ENCODE measurements at regions not wholly inside any gene's neighbourhood (a gene's known extent, or its start where the extent isn't known, plus 50 kb on each side); places are given as distances from the start of the nearest gene placed in this dataset.
"Not testable (repeated sequence)": the region's sequence is repeated elsewhere in the genome, so short reads cannot be mapped to it uniquely, and the experiment has no call there.

- intact Hi-C loops (cut with micrococcal nuclease); DNase-seq; H3K27me3 ChIP-seq (ENCODE audit: control insufficient read depth in 2 of 2, insufficient read depth in 2 of 2, low read length in 2 of 2); H3K36me3 Mint-ChIP-seq; H3K27ac ChIP-seq (ENCODE audit: low read depth in 1 of 2, low read length in 2 of 2); H3K9me3 ChIP-seq (replicated peaks in 1 of 2; ENCODE audit: control insufficient read depth in 1 of 2, insufficient read depth in 1 of 2, low read length in 2 of 2); H3K79me2 ChIP-seq (ENCODE audit: insufficient read depth, low read length); H4K20me1 ChIP-seq (ENCODE audit: insufficient read depth, low read length); H3K4me1 Mint-ChIP-seq; H3K4me2 ChIP-seq (replicated peaks; ENCODE audit: extremely low read depth, low read length, poor library complexity, severe bottlenecking); H3K36me3 ChIP-seq (replicated peaks in 1 of 2; ENCODE audit: control insufficient read depth in 1 of 2, insufficient read depth in 2 of 2, low read length in 2 of 2); H3K27ac Mint-ChIP-seq; H3K4me3 Mint-ChIP-seq; H3K9ac ChIP-seq (ENCODE audit: insufficient read depth, low read length, poor library complexity, severe bottlenecking); H2AFZ ChIP-seq (ENCODE audit: insufficient read depth, low read depth, low read length, poor library complexity, severe bottlenecking); H3K4me1 ChIP-seq (ENCODE audit: control insufficient read depth in 1 of 2, insufficient read depth in 2 of 2, low read length in 2 of 2); H3K4me3 ChIP-seq (replicated peaks in 1 of 3; ENCODE audit: low read depth in 2 of 3, low read length in 3 of 3); H3K27me3 Mint-ChIP-seq (ENCODE audit: low read depth in 3 of 3): not testable (repeated sequence)
- H3K9me3 Mint-ChIP-seq = peaks cover 0 to 14% (median 5%) of the 10 kb centered on the region in 7 donors
These were observed 2163.5 kb upstream of the DEFB115 start for GRCh38 chr20:29093958-29094357.

DNA sequence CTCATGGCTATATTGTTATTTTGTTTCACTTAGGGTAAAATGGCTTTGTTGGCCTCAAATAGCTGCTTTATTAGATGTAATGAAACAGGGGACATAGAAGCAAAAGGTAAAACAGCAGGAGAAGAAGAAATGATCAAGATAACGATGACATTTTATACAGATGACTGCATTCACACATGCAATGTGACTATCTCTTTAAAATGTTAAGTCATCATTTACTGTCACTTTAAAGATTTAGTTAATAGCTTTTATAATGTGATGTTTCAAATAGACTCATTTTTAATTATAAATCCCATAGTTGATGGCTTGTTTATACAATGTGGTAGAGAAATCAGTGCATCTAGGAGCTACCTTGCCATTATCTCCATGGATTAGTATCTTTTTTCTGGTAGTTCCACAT, 2160.8 kb upstream of the DEFB115 start:
- H3K27me3 ChIP-seq (ENCODE audit: control insufficient read depth in 2 of 2, insufficient read depth in 2 of 2, low read length in 2 of 2); H3K27me3 Mint-ChIP-seq (ENCODE audit: low read depth in 3 of 3); H3K36me3 Mint-ChIP-seq; H3K36me3 ChIP-seq (replicated peaks in 1 of 2; ENCODE audit: control insufficient read depth in 1 of 2, insufficient read depth in 2 of 2, low read length in 2 of 2); H3K27ac Mint-ChIP-seq; H3K4me3 Mint-ChIP-seq; H3K9ac ChIP-seq (ENCODE audit: insufficient read depth, low read length, poor library complexity, severe bottlenecking); H3K27ac ChIP-seq (ENCODE audit: low read depth in 1 of 2, low read length in 2 of 2); intact Hi-C loops (cut with micrococcal nuclease); DNase-seq; H3K9me3 Mint-ChIP-seq; H3K9me3 ChIP-seq (replicated peaks in 1 of 2; ENCODE audit: control insufficient read depth in 1 of 2, insufficient read depth in 1 of 2, low read length in 2 of 2); H3K4me2 ChIP-seq (replicated peaks; ENCODE audit: extremely low read depth, low read length, poor library complexity, severe bottlenecking); H4K20me1 ChIP-seq (ENCODE audit: insufficient read depth, low read length); H3K4me1 Mint-ChIP-seq; H3K79me2 ChIP-seq (ENCODE audit: insufficient read depth, low read length); H3K4me3 ChIP-seq (replicated peaks in 1 of 3; ENCODE audit: low read depth in 2 of 3, low read length in 3 of 3); H2AFZ ChIP-seq (ENCODE audit: insufficient read depth, low read depth, low read length, poor library complexity, severe bottlenecking); H3K4me1 ChIP-seq (ENCODE audit: control insufficient read depth in 1 of 2, insufficient read depth in 2 of 2, low read length in 2 of 2): not testable (repeated sequence)
- WGBS (ENCODE audit: insufficient coverage) = no CpG with 5 or more reads among the region's 1 CpG

DNA sequence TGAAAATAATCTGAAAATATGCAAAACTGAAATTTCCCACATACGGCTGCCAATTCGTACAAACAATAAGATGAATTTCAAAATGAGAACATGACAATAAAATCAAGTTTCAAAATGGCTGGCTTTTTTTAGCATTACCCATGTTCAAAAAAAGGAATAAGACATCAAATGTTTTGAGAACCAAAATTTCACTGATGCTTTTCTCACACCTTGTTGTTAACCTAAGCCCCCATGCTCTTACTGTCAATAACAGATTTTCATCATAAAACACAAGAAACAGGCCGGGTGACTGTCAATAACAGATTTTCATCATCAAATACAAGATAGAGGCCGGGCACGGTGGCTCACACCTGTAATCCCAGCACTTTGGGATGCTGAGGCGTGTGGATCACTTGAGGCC, 2149.6 kb upstream of the DEFB115 start:
- H3K9me3 Mint-ChIP-seq = peaks cover 6 to 38% (median 20%) of the 10 kb centered on the region in 7 donors
- DNase-seq; H3K4me2 ChIP-seq (replicated peaks; ENCODE audit: extremely low read depth, low read length, poor library complexity, severe bottlenecking); H3K27ac Mint-ChIP-seq; H3K27me3 Mint-ChIP-seq (ENCODE audit: low read depth in 3 of 3); H3K4me3 Mint-ChIP-seq; H3K4me3 ChIP-seq (replicated peaks in 1 of 3; ENCODE audit: low read depth in 2 of 3, low read length in 3 of 3); H3K4me1 Mint-ChIP-seq; H3K27me3 ChIP-seq (ENCODE audit: control insufficient read depth in 2 of 2, insufficient read depth in 2 of 2, low read length in 2 of 2); H4K20me1 ChIP-seq (ENCODE audit: insufficient read depth, low read length); H3K36me3 ChIP-seq (replicated peaks in 1 of 2; ENCODE audit: control insufficient read depth in 1 of 2, insufficient read depth in 2 of 2, low read length in 2 of 2); H3K9ac ChIP-seq (ENCODE audit: insufficient read depth, low read length, poor library complexity, severe bottlenecking); H3K79me2 ChIP-seq (ENCODE audit: insufficient read depth, low read length); H3K27ac ChIP-seq (ENCODE audit: low read depth in 1 of 2, low read length in 2 of 2); H2AFZ ChIP-seq (ENCODE audit: insufficient read depth, low read depth, low read length, poor library complexity, severe bottlenecking); H3K4me1 ChIP-seq (ENCODE audit: control insufficient read depth in 1 of 2, insufficient read depth in 2 of 2, low read length in 2 of 2); H3K36me3 Mint-ChIP-seq: not testable (repeated sequence)
- 98% methylated on average over 4 of the region's 6 CpGs for WGBS (ENCODE audit: insufficient coverage)
- intact Hi-C loops (cut with micrococcal nuclease) = loop anchor here in 1 of 2 donors (5.0 kb wide), 1 partner anchor 774 kb away; no protein-coding TSS in a partner anchor
- H3K9me3 ChIP-seq (replicated peaks in 1 of 2; ENCODE audit: control insufficient read depth in 1 of 2, insufficient read depth in 1 of 2, low read length in 2 of 2) = peaks cover 5 to 13% of the 10 kb centered on the region in 2 donors

- not testable (repeated sequence) for H3K4me1 Mint-ChIP-seq; H3K4me3 ChIP-seq (replicated peaks in 1 of 3; ENCODE audit: low read depth in 2 of 3, low read length in 3 of 3); H3K27me3 ChIP-seq (ENCODE audit: control insufficient read depth in 2 of 2, insufficient read depth in 2 of 2, low read length in 2 of 2); H3K4me1 ChIP-seq (ENCODE audit: control insufficient read depth in 1 of 2, insufficient read depth in 2 of 2, low read length in 2 of 2); H3K9ac ChIP-seq (ENCODE audit: insufficient read depth, low read length, poor library complexity, severe bottlenecking); H3K27ac ChIP-seq (ENCODE audit: low read depth in 1 of 2, low read length in 2 of 2); H3K4me2 ChIP-seq (replicated peaks; ENCODE audit: extremely low read depth, low read length, poor library complexity, severe bottlenecking); H3K27me3 Mint-ChIP-seq (ENCODE audit: low read depth in 3 of 3); H3K27ac Mint-ChIP-seq; H3K79me2 ChIP-seq (ENCODE audit: insufficient read depth, low read length); H3K4me3 Mint-ChIP-seq; H3K36me3 ChIP-seq (replicated peaks in 1 of 2; ENCODE audit: control insufficient read depth in 1 of 2, insufficient read depth in 2 of 2, low read length in 2 of 2); H2AFZ ChIP-seq (ENCODE audit: insufficient read depth, low read depth, low read length, poor library complexity, severe bottlenecking); DNase-seq; H4K20me1 ChIP-seq (ENCODE audit: insufficient read depth, low read length); H3K36me3 Mint-ChIP-seq
- WGBS (ENCODE audit: insufficient coverage) = no CpG with 5 or more reads among the region's 2 CpGs
- H3K9me3 Mint-ChIP-seq = peaks cover 11 to 36% (median 22%) of the 10 kb centered on the region in 7 donors
- peaks cover 3 to 13% of the 10 kb centered on the region in 2 donors for H3K9me3 ChIP-seq (replicated peaks in 1 of 2; ENCODE audit: control insufficient read depth in 1 of 2, insufficient read depth in 1 of 2, low read length in 2 of 2)
- intact Hi-C loops (cut with micrococcal nuclease) = loop anchor here in 1 of 2 donors (5.0 kb wide), 1 partner anchor 773 kb away; no protein-coding TSS in a partner anchor
These were observed 2148.1 kb upstream of the DEFB115 start for GRCh38 chr20:29109386-29109785.

All from CD14-positive monocyte (primary cell).